ENCODE measurements at regions not wholly inside any gene's neighbourhood (a gene's known extent, or its start where the extent isn't known, plus 50 kb on each side); places are given as distances from the start of the nearest gene placed in this dataset.
A peak's percentile ranks its signal among the peaks of the same experiment; 100 is the strongest.

- ATAC-seq (ENCODE audit: low FRiP score) (no peak), DNase-seq (ENCODE audit: low spot score) (no peak)
- no peak for TF ChIP-seq CTCF (IDR thresholded peaks at IDR 0.05)
Observed at GRCh38 chr7:20839196-20839735, 52.6 kb upstream of the SP8 start.

DNA sequence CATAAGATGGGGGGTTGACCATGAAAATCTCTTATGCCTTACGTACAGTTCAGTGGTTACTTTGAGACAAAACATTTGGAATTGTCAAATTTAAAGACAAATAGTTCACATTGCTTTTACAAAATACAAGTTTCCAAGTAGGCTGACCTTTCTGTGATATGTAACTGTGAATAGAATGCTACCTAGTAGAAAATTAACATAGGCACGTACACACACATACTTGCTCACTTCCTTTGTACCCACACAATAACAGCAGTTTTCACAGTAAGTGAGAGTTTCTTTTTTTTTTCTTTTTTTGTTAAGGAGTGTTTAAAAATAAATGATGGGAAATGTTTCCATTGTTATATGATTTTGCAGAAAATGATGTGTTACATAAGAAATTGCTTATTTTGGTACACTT lies 53.3 kb upstream of the SP8 start:
- ATAC-seq (ENCODE audit: low FRiP score) (no peak), DNase-seq (ENCODE audit: low spot score) (no peak)
- TF ChIP-seq CTCF (IDR thresholded peaks at IDR 0.05) = no peak

- no peak for TF ChIP-seq CTCF (IDR thresholded peaks at IDR 0.05)
- no peak for DNase-seq (ENCODE audit: low spot score)
- no peak for ATAC-seq (ENCODE audit: low FRiP score)
Observed at GRCh38 chr7:20846791-20847190, 60.1 kb upstream of the SP8 start.

DNA sequence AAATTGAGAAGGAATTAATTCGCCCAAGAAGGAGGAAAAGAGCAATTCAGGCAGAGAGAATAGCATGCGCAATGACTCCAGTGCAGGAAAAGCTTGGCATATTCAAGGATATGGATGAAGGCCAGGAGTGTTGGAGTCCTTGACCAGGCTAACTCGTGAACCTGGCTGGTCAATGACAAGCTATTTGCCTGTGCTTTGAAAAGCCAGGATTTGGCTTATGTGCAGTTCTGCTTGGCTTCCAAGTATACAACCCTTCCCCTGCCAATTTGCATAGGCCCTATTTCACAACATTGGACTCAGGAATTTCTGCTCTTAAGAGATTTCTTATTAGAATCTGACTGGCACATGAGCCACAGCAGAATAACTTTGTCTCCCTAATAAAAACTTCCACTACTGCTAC lies 72.3 kb upstream of the SP8 start:
- ATAC-seq (ENCODE audit: low FRiP score) (peak; percentile 66), DNase-seq (ENCODE audit: low spot score) (no peak)
- TF ChIP-seq CTCF (IDR thresholded peaks at IDR 0.05) = no peak

- no peak for TF ChIP-seq CTCF (IDR thresholded peaks at IDR 0.05)
- no peak for ATAC-seq (ENCODE audit: low FRiP score)
- no peak for DNase-seq (ENCODE audit: low spot score)
Observed at GRCh38 chr7:20861468-20861867, 74.8 kb upstream of the SP8 start.

- no peak for TF ChIP-seq CTCF (IDR thresholded peaks at IDR 0.05)
- DNase-seq (ENCODE audit: low spot score) = no peak
- ATAC-seq (ENCODE audit: low FRiP score) = no peak
Observed at GRCh38 chr7:20862554-20862953, 75.9 kb upstream of the SP8 start.

- DNase-seq (ENCODE audit: low spot score) (no peak), ATAC-seq (ENCODE audit: low FRiP score) (no peak)
- TF ChIP-seq CTCF (IDR thresholded peaks at IDR 0.05) = no peak
Observed at GRCh38 chr7:20864221-20864620, 77.5 kb upstream of the SP8 start.
